A204.1 (cell line): ENCODE measurements at regions not wholly inside any gene's neighbourhood (a gene's known extent, or its start where the extent isn't known, plus 50 kb on each side); places are given as distances from the start of the nearest gene placed in this dataset.
"Not testable (repeated sequence)": the region's sequence is repeated elsewhere in the genome, so short reads cannot be mapped to it uniquely, and the experiment has no call there.

ENCODE experiments used
- FAIRE-seq: peaks from 2 replicates; lab custom pipeline; 2012; peaks lifted over from hg19 to GRCh38; lab: Jason Lieb, UNC

- FAIRE-seq, result not testable (repeated sequence)
These were observed 612.5 kb upstream of the SGCD start for GRCh38 chr5:155714435-155714834.

- no peak for FAIRE-seq
These were observed 600.7 kb upstream of the SGCD start for GRCh38 chr5:155726267-155726666.

DNA sequence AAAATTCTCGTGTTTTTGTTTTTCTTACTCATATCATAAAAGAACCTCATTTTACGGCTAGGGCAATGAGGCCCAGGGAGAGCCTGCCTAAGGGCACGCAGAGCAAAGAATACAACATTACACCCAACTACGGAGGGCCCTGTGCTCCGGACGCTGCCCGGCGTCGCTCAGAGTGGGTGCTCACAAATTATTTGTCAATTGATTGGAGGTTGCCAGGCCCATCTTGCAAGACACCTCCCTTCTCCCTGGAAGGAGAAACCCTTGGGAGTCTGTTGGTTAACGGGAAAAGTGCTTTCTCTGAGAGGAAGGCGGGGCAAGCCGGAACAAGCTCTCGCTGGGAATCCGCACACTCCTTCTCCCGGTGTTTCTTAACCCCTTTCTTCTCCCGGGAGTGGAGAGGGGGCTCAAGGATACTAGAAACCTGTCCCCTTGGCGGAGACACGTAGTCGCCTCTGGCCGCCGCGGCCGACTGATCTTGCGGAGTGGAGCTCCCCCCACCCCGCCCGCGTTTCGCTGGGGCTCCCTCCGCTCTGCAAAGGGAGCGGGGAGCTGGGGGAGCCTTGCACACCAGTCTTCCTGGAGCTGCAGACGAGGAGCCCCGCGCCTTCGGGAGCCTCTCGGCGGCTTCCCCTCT lies 599.3 kb upstream of the SGCD start:
- FAIRE-seq, result no peak

- FAIRE-seq, result no peak
These were observed 598.7 kb upstream of the SGCD start for GRCh38 chr5:155728146-155728856.

- FAIRE-seq, result no peak
These were observed 597.9 kb upstream of the SGCD start for GRCh38 chr5:155728857-155729683.

DNA sequence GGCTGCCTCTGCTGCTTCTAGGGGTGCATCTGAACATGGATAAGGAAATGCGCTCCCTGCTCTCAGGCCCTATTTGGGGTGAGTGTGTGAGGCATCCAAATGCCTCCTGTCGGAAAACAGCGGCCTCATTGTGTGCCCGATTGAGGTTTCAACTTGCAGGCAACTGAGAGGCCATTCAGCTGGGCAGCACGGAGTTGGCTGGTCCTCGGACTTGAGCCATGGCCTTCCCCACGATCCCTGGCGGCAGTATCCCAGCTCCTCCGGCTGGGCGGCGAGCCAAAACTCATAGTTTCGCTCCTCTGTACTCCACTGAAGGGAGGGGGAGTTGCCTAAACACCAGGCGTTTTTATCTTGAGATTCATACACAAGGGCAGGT lies 597.3 kb upstream of the SGCD start:
- no peak for FAIRE-seq

GRCh38 chr5:155732587-155733376 lies 594.2 kb upstream of the SGCD start:
- no peak for FAIRE-seq

DNA sequence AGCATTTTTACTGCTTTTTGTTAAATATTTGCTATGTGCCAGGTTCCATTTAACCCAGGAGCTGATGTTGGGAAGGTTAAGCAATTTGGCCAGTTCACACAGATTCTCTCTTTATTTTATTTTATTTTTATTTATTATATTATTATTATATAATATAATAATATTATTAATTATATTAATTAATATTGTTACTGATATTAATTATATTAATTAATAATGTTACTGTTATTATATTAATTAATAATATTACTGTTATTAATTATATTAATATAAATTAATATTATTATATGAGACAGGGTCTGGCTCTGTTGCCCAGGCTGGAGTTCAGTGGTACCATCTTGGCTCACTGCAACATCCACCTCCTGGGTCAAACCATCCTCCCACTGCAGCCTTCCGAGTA lies 593.0 kb upstream of the SGCD start:
- FAIRE-seq, result peak; percentile 95

DNA sequence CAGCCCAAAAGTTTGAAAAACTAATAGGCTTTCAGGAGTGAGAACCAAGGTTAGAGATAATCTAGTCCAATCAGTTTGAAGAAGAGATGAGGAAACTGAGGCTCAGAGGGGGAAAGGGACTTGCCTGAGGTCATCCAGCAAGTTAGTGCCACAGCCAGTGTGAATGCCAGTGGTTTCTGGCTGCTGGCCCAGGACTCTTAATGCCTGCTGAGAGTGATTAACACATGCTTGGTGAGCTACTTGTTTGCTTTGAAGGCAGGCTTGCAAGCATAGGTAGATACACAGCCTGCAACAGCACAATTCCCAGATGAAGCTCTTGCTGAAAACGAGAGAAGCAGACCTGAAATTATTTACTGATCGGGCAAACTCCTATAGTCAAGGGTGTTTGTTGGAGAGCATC lies 591.6 kb upstream of the SGCD start:
- FAIRE-seq, result no peak

GRCh38 chr5:155738616-155739015 lies 588.3 kb upstream of the SGCD start:
- FAIRE-seq, result no peak

- FAIRE-seq, result no peak
These were observed 580.5 kb upstream of the SGCD start for GRCh38 chr5:155746367-155747038.

- no peak for FAIRE-seq
These were observed 576.9 kb upstream of the SGCD start for GRCh38 chr5:155750101-155750500.

- no peak for FAIRE-seq
These were observed 576.4 kb upstream of the SGCD start for GRCh38 chr5:155750571-155750970.

DNA sequence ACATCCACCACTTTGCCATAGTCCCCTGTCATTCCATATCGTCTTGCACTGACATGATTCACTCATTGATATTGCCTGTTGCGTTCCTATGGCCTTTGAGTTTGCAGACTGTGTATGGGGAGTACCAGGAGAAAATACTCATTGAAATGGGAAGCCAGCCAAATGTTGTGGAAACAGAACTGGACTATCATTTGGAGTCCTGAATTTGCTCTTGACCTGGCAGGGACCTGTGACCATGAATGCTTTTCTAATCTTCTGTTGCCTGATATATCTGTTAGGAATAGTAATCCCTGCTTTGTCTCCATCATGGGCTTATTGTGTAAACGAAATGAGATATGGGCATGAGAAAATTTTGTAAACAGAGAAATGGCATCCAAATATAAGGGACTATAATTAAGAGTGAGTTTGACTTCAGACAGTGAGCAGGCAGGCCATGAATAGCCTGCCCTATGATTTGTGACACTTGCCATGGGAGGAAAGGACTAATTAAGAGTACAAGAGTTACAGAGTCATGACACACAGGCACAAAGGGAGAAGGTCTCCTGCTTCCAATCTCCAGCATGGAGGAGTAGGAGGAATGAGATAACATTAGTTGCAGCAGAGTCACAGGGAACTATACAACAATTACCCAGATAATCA lies 572.9 kb upstream of the SGCD start:
- FAIRE-seq, result no peak

GRCh38 chr5:155759252-155759651 lies 567.7 kb upstream of the SGCD start:
- no peak for FAIRE-seq

GRCh38 chr5:155759984-155760383 lies 567.0 kb upstream of the SGCD start:
- no peak for FAIRE-seq

DNA sequence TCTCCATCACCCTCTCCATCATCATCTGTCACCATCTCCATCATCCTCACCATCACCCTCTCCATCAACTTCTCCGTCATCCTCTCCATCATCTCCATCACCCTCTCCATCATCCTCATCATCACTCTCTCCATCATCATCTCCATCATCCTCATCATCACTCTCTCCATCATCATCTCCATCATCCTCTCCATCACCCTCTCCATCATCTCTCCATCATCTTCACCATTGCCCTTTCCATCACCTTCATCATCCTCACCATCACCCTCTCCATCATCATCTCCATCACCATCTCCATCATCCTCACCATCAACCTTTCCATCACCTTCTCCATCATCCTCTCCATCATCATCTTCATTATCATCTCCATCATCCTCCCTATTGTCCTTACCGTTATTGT lies 565.5 kb upstream of the SGCD start:
- no peak for FAIRE-seq

DNA sequence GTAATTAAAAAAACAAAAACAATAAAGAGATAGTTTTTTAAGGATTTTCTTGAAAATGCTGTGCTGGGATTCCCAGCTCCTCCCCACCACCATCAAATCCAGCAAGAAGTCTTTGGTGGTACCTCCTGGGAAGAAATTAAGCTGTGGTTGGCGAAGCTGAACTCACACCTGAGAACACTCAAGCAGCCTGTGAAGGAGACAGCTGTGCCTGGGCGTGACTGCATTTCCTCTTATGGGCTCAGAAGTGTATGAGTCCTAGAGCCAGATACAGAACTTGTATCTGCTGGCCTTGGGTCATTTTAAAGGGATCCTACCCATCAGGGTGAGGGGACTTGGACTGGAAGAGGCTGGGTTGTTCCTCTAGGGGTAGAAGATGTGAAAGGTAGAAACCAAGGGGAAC lies 561.2 kb upstream of the SGCD start:
- FAIRE-seq, result no peak

DNA sequence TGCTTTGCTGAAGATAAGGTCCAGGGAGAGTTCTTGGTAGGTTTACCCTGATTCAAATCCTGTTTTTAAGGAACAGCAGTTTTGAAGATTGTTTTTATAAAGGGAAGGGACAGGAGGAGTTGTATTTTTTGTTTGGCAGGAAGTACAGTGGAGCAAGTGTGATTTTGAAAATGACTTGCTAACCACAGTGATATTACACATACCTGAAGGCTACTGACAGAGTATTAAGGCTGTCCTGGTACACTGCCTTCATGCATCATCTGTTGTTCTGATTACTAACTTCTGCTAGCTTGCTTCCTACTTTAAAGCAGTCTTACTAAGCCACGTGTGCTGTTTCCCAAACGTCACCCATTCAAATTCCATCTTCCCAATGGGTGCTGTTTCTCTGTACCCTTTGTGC lies 559.5 kb upstream of the SGCD start:
- no peak for FAIRE-seq

DNA sequence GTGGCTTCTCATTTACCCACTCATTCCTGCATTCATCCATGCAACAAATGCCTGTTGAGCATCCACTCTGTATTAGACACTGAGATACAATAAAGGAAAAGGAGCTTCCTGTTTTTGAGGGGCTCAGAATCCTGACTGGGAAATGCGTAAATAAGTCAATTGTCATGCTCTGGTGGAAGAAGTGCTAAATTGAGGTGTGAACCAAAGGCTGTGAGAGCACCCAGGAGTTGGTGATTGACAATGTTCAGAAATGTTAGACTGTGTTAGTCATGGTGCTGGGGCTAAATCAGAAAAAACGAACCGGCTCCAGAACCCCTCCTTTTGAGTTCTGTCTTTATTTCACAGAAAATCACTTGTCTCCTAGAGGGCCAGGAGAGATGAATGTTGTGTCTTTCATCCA lies 558.6 kb upstream of the SGCD start:
- FAIRE-seq, result no peak

DNA sequence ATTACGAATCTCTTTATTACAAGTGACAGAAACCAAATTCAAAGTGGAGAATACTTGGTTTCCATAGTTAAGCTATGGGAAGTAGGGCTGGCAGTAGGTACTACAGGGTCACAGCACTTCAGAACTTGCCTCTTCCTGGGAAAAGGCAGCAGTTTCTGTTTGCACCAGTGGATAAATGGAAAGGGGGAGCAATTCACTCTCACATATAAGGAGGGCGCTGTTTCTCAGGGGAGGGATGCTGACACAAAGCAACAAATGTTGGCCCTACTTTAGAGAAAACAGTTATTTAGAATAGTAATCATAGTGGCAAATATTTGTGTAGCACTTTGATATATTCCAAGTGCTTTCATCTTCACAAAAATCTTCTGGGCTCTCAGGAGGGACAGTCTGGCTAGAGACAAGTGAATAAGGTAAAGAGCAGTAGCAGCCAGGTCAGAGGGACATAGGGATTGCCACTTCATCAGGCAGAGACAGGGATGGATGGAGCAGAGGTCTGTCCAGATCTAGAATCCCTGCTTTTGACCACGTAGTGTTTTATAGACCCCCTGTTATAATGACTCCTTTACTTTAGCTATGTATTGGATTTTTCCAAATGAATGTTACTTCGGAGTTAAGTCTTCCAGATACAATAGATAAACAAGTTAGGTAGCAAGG lies 554.8 kb upstream of the SGCD start:
- no peak for FAIRE-seq
